WTC11 (cell line): ENCODE measurements at regions not wholly inside any gene's neighbourhood (a gene's known extent, or its start where the extent isn't known, plus 50 kb on each side); places are given as distances from the start of the nearest gene placed in this dataset.

Experiments used
- ATAC-seq: fragments of 200-7000 bp; cut with Tn5 transposase; 2 replicates; pipeline ENCODE4 v1.10.0; 2021; ENCODE audit warnings: mild to moderate bottlenecking, moderate library complexity
- CTCF ChIA-PET: fragments of 300-600 bp; sonication (Branson Sonifier 250); formaldehyde crosslinking; loops from one replicate; lab custom pipeline; 2021; ENCODE audit warnings: antibody characterized with exemption; lab: Charles Lee
- POLR2A ChIA-PET: fragments of 350-600 bp; sonication (Branson Sonifier 250); formaldehyde crosslinking; loops from one replicate; lab custom pipeline; 2021; ENCODE audit warnings: antibody characterized with exemption; lab: Charles Lee
- DNase-seq: peaks from one replicate; pipeline ENCODE4 v3.0.0; 2021; ENCODE audit warnings: low spot score
- H3K27ac Mint-ChIP-seq: 2 replicates; pipeline ENCODE4 v1.8.0; 2021; ENCODE audit warnings: mixed read lengths
- H3K27me3 Mint-ChIP-seq: 2 replicates; pipeline ENCODE4 v1.8.0; 2021; ENCODE audit warnings: low read depth, mild to moderate bottlenecking, moderate library complexity, mixed read lengths
- H3K36me3 Mint-ChIP-seq: 2 replicates; pipeline ENCODE4 v1.8.0; 2021; ENCODE audit warnings: mixed read lengths
- H3K4me1 Mint-ChIP-seq: 2 replicates; pipeline ENCODE4 v1.8.0; 2022; ENCODE audit warnings: mixed read lengths
- H3K4me3 Mint-ChIP-seq: 2 replicates; pipeline ENCODE4 v1.8.0; 2021; ENCODE audit warnings: mild to moderate bottlenecking, moderate library complexity, mixed read lengths
- H3K9me3 Mint-ChIP-seq: 2 replicates; pipeline ENCODE4 v1.8.0; 2021; ENCODE audit warnings: mixed read lengths
- ATF6 ChIP-seq: sonication (generic); formaldehyde crosslinking; IDR thresholded peaks from 2 replicates; pipeline ENCODE4 v1.8.1; 2023; ENCODE audit warnings: mild to moderate bottlenecking, missing genetic modification reagents
- E2F4 ChIP-seq: sonication (generic); formaldehyde crosslinking; IDR thresholded peaks from 2 replicates; pipeline ENCODE4 v1.8.1; 2022; ENCODE audit warnings: low read depth, mild to moderate bottlenecking, moderate library complexity, missing genetic modification reagents, borderline replicate concordance
- FOXP4 ChIP-seq: sonication (generic); formaldehyde crosslinking; IDR thresholded peaks from 2 replicates; pipeline ENCODE4 v1.8.0; 2022; ENCODE audit warnings: mild to moderate bottlenecking, missing genetic modification reagents
- GABPB1 ChIP-seq: sonication (generic); formaldehyde crosslinking; IDR thresholded peaks from 2 replicates; pipeline ENCODE4 v1.8.1; 2023; ENCODE audit warnings: mild to moderate bottlenecking, missing genetic modification reagents
- IRF1 ChIP-seq: sonication (generic); formaldehyde crosslinking; IDR thresholded peaks from 2 replicates; pipeline ENCODE4 v1.8.0; 2023; ENCODE audit warnings: missing genetic modification reagents
- IRF2 ChIP-seq: sonication (generic); formaldehyde crosslinking; IDR thresholded peaks from 2 replicates; pipeline ENCODE4 v1.8.0; 2022; ENCODE audit warnings: low read depth, missing genetic modification reagents, borderline replicate concordance
- JAZF1 ChIP-seq: fragments of 250-450 bp; sonication (Bioruptor Pico); IDR thresholded peaks from 2 replicates; pipeline ENCODE4 v1.9.0; 2021; ENCODE audit warnings: moderate library complexity, mild to moderate bottlenecking, inconsistent platforms
- NR3C1 ChIP-seq: sonication (generic); formaldehyde crosslinking; conservative IDR thresholded peaks from 2 replicates; pipeline ENCODE4 v1.8.1; 2023; ENCODE audit warnings: low read depth, mild to moderate bottlenecking, missing genetic modification reagents
- OVOL2 ChIP-seq: fragments of 250-450 bp; sonication (Bioruptor Pico); IDR thresholded peaks from 2 replicates; pipeline ENCODE4 v1.9.0; 2021; ENCODE audit warnings: mild to moderate bottlenecking, borderline replicate concordance
- RELA ChIP-seq: sonication (generic); formaldehyde crosslinking; IDR thresholded peaks from 2 replicates; pipeline ENCODE4 v1.8.1; 2022; ENCODE audit warnings: missing genetic modification reagents, mild to moderate bottlenecking, borderline replicate concordance
- SMAD4 ChIP-seq: sonication (generic); formaldehyde crosslinking; IDR thresholded peaks from 2 replicates; pipeline ENCODE4 v1.8.0; 2022; ENCODE audit warnings: mild to moderate bottlenecking, missing genetic modification reagents
- TCF7 ChIP-seq: sonication (generic); formaldehyde crosslinking; IDR thresholded peaks from 2 replicates; pipeline ENCODE4 v1.8.0; 2022; ENCODE audit warnings: mild to moderate bottlenecking, low read depth, missing genetic modification reagents, moderate library complexity
- TEAD1 ChIP-seq: sonication (generic); formaldehyde crosslinking; IDR thresholded peaks from 2 replicates; pipeline ENCODE4 v1.8.0; 2022; ENCODE audit warnings: mild to moderate bottlenecking, missing genetic modification reagents
- TEAD4 ChIP-seq: sonication (generic); formaldehyde crosslinking; IDR thresholded peaks from 2 replicates; pipeline ENCODE4 v1.8.0; 2022; ENCODE audit warnings: mild to moderate bottlenecking, missing genetic modification reagents
- ZBTB21 ChIP-seq: sonication (generic); formaldehyde crosslinking; IDR thresholded peaks from 2 replicates; pipeline ENCODE4 v1.8.1; 2023; ENCODE audit warnings: mild to moderate bottlenecking, missing genetic modification reagents, borderline replicate concordance
- ZMAT4 ChIP-seq: fragments of 250-450 bp; sonication (Bioruptor Pico); IDR thresholded peaks from 2 replicates; pipeline ENCODE4 v1.9.0; 2021; ENCODE audit warnings: mild to moderate bottlenecking
- ZNF121 ChIP-seq: sonication (generic); formaldehyde crosslinking; IDR thresholded peaks from 2 replicates; pipeline ENCODE4 v1.8.0; 2023; ENCODE audit warnings: missing genetic modification reagents
- ZNF281 ChIP-seq: sonication (generic); formaldehyde crosslinking; IDR thresholded peaks from 2 replicates; pipeline ENCODE4 v1.8.0; 2023; ENCODE audit warnings: mild to moderate bottlenecking, missing genetic modification reagents
- ZNF396 ChIP-seq: fragments of 250-450 bp; sonication (Bioruptor Pico); IDR thresholded peaks from 2 replicates; pipeline ENCODE4 v1.8.0; 2021; ENCODE audit warnings: mild to moderate bottlenecking, moderate library complexity, borderline replicate concordance
- ZNF423 ChIP-seq: fragments of 250-450 bp; sonication (Bioruptor Pico); IDR thresholded peaks from 2 replicates; pipeline ENCODE4 v2.1.2; 2022; ENCODE audit warnings: mild to moderate bottlenecking, moderate library complexity
- ZNF425 ChIP-seq: fragments of 250-450 bp; sonication (Bioruptor Pico); conservative IDR thresholded peaks from 2 replicates; pipeline ENCODE4 v1.9.0; 2021; ENCODE audit warnings: mild to moderate bottlenecking

GRCh38 chr2:139905624-139906023 lies 1125.4 kb upstream of the NXPH2 start:
- TF ChIP-seq JAZF1 (CRISPR knock-in tag) (no peak), FOXP4 (CRISPR knock-in tag) (no peak), TCF7 (CRISPR knock-in tag) (no peak), RELA (no peak), E2F4 (CRISPR knock-in tag) (no peak), ZNF121 (no peak), NR3C1 (CRISPR knock-in tag) (no peak), TEAD1 (no peak), IRF1 (no peak), ZNF396 (CRISPR knock-in tag) (no peak), ATF6 (CRISPR knock-in tag) (no peak), ZNF281 (CRISPR knock-in tag) (no peak), OVOL2 (CRISPR knock-in tag) (no peak)
- no peak overlapping the region for H3K27ac Mint-ChIP-seq
- POLR2A ChIA-PET = no interaction called here

GRCh38 chr2:139891636-139892035 lies 1111.4 kb upstream of the NXPH2 start:
- CTCF ChIA-PET = no interaction called here
- TF ChIP-seq TCF7 (CRISPR knock-in tag) (no peak), ZNF425 (CRISPR knock-in tag) (no peak), IRF2 (CRISPR knock-in tag) (no peak), IRF1 (no peak), NR3C1 (CRISPR knock-in tag) (no peak), ZMAT4 (no peak), ZNF423 (CRISPR knock-in tag) (no peak), GABPB1 (CRISPR knock-in tag) (no peak), TEAD4 (no peak), ZBTB21 (CRISPR knock-in tag) (no peak), SMAD4 (CRISPR knock-in tag) (no peak)

More at GRCh38 chr2:139905624-139906023, 1125.4 kb upstream of the NXPH2 start:
- H3K27me3 Mint-ChIP-seq = no peaks in the 10 kb centered on the region
- DNase-seq = no peak
- no peak for ATAC-seq
- CTCF ChIA-PET = no interaction called here
- H3K4me1 Mint-ChIP-seq = no peaks in the 10 kb centered on the region
- no peaks in the 10 kb centered on the region for H3K9me3 Mint-ChIP-seq
- no peaks in the 10 kb centered on the region for H3K36me3 Mint-ChIP-seq
- no peak overlapping the region for H3K4me3 Mint-ChIP-seq

More at GRCh38 chr2:139891636-139892035, 1111.4 kb upstream of the NXPH2 start:
- Mint-ChIP-seq H3K9me3 (peaks cover 11% of the 10 kb centered on the region), H3K27ac (no peak overlapping the region), H3K27me3 (no peaks in the 10 kb centered on the region), H3K36me3 (peaks cover 14% of the 10 kb centered on the region; the same call in 1 of the 2 replicates), H3K4me1 (peaks cover 7% of the 10 kb centered on the region), H3K4me3 (no peak overlapping the region)
- ATAC-seq (no peak), DNase-seq (no peak)
- POLR2A ChIA-PET = no interaction called here
